Fibroblast of lung (primary cell): ENCODE measurements at regions not wholly inside any gene's neighbourhood (a gene's known extent, or its start where the extent isn't known, plus 50 kb on each side); places are given as distances from the start of the nearest gene placed in this dataset.

Experiments used
- EZH2 ChIP-seq: IDR thresholded peaks from 2 replicates; pipeline ENCODE4 v1.5.1; 2012; ENCODE audit warnings: low read length, control low read depth, mild to moderate bottlenecking; ENCODE audit errors: missing control alignments
- TF ChIP-seq, protein P1 (sequence below), 2 donors: IDR thresholded peaks in 1 of 2; conservative IDR thresholded peaks in 1 of 2; 1 replicate in 1 of 2; 2 replicates in 1 of 2; pipeline ENCODE4 v1.5.1; 2011 to 2012; ENCODE audit warnings: low read length in 2 of 2, control low read depth in 1 of 2, inconsistent platforms in 1 of 2, low read depth in 1 of 2, mild to moderate bottlenecking in 1 of 2

DNA sequence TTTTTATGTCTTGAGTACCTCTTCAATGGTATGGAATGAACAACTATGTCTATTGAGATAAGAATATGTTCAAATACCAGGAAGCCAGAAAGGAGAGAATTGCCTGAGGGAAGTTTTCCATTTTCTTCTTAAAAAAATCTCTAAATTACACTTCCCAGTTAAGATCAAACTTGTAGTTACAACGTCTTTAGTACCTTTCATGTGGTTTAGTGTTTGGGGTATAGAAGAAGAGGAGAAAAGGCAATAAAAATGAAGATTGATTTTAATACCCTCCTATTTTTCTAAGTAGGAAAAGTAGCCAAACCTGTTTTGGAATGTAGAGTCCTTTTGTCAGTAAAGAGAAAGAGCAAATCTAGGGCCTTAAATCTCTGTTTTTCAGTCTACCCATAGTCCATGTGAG, 470.0 kb upstream of the SEMA3A start:
- no peak for TF ChIP-seq EZH2
- TF ChIP-seq, protein P1, sequence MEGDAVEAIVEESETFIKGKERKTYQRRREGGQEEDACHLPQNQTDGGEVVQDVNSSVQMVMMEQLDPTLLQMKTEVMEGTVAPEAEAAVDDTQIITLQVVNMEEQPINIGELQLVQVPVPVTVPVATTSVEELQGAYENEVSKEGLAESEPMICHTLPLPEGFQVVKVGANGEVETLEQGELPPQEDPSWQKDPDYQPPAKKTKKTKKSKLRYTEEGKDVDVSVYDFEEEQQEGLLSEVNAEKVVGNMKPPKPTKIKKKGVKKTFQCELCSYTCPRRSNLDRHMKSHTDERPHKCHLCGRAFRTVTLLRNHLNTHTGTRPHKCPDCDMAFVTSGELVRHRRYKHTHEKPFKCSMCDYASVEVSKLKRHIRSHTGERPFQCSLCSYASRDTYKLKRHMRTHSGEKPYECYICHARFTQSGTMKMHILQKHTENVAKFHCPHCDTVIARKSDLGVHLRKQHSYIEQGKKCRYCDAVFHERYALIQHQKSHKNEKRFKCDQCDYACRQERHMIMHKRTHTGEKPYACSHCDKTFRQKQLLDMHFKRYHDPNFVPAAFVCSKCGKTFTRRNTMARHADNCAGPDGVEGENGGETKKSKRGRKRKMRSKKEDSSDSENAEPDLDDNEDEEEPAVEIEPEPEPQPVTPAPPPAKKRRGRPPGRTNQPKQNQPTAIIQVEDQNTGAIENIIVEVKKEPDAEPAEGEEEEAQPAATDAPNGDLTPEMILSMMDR (conservative IDR thresholded peaks at IDR 0.05 in 1 of 2, IDR thresholded peaks at IDR 0.05 in 1 of 2; ENCODE audit: low read depth in 1 of 2, low read length in 2 of 2), result no peak
